ENCODE measurements at regions not wholly inside any gene's neighbourhood (a gene's known extent, or its start where the extent isn't known, plus 50 kb on each side); places are given as distances from the start of the nearest gene placed in this dataset.

DNA sequence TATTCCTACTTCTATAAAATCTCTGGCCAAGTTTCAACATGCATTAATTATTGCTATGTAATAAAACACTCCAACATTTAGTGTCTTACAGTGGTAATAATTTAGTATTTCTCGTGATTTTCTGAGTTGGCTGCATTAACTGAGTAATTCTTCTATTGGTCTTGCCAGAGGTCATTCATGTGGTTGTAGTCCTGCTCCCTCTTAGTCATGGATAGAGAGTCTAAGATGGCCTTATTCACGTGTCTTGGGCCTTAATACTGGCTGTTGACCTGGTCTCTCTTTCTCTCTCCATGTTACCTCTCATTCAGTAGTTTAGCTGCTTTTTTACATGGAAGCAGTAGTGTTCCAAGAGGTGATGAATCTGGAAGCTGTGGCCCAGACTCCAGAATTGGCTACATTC lies 140.1 kb upstream of the ZBTB20 start:
- no peak for TF ChIP-seq POLR2A (IDR thresholded peaks at IDR 0.05)
- TF ChIP-seq CTCF (IDR thresholded peaks at IDR 0.05) = no peak
- no peak for TF ChIP-seq EP300 (IDR thresholded peaks at IDR 0.05)
